GM12864 (cell line): ENCODE measurements at regions not wholly inside any gene's neighbourhood (a gene's known extent, or its start where the extent isn't known, plus 50 kb on each side); places are given as distances from the start of the nearest gene placed in this dataset.
"Not testable (repeated sequence)": the region's sequence is repeated elsewhere in the genome, so short reads cannot be mapped to it uniquely, and the experiment has no call there.

Experiments
- DNase-seq: peaks from one replicate; pipeline ENCODE4 v3.0.0-alpha.2; 2011; ENCODE audit warnings: low read depth
- H3K4me3 ChIP-seq: 2 replicates; pipeline ENCODE4 v1.5.1; 2011; ENCODE audit warnings: mild to moderate bottlenecking, low read depth, low read length, control low read depth
- TF ChIP-seq, protein P1 (sequence below): IDR thresholded peaks from 2 replicates; pipeline ENCODE4 v1.5.1; 2011; ENCODE audit warnings: low read depth, mild to moderate bottlenecking, moderate library complexity, low read length, control low read depth, inconsistent platforms; ENCODE audit errors: missing control alignments

DNA sequence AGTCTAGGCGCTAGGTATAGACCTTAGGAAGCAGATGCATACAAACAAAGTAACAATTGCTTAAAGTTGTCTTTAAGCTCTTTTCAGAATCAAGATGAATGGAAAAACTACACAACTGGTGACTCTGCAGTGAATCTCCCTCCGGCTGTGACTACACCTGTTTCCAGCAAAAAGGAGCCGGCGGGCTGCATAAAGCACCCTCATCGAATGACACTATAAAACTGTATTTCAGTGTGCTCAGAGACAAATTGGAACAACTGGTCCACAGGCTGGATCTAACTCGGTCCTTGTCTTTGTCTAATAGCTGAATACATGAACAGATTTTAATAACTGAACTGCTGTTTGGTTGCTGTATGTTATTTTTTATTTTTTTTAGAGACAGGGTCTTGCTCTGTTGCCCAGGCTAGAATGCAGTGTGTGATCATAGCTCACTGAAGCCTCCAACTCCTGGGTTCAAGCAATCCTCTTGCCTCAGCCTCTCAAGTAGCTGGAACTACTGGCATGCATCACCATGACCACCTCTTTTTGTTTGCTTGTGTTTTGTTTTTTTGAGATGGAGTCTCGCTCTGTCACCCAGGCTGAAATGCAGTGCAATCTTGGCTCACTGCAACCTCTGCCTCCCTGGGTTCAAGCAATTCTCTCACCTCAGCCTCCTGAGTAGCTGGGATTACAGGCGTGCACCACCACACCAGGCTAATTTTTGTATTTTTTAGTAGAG lies 64.2 kb upstream of the SVIL start:
- H3K4me3 ChIP-seq: no peak overlapping the region
- DNase-seq: no peak

DNA sequence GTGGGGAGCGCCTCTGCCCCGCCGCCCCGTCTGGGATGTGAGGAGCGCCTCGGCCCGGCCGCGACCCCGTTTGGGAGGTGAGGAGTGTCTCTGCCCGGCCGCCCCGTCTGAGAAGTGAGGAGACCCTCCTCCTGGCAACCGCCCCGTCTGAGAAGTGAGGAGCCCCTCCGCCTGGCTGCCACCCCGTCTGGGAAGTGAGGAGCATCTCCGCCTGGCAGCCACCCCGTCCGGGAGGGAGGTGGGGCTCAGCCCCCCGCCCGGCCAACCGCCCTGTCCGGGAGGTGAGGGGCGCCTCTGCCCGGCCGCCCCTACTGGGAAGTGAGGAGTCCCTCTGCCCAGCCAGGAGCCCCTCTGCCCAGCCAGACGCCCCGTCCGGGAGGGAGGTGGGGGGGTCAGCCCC lies 61.8 kb upstream of the SVIL start:
- not testable (repeated sequence) for H3K4me3 ChIP-seq

More for the DNA sequence above, 64.2 kb upstream of the SVIL start:
- TF ChIP-seq, protein P1, sequence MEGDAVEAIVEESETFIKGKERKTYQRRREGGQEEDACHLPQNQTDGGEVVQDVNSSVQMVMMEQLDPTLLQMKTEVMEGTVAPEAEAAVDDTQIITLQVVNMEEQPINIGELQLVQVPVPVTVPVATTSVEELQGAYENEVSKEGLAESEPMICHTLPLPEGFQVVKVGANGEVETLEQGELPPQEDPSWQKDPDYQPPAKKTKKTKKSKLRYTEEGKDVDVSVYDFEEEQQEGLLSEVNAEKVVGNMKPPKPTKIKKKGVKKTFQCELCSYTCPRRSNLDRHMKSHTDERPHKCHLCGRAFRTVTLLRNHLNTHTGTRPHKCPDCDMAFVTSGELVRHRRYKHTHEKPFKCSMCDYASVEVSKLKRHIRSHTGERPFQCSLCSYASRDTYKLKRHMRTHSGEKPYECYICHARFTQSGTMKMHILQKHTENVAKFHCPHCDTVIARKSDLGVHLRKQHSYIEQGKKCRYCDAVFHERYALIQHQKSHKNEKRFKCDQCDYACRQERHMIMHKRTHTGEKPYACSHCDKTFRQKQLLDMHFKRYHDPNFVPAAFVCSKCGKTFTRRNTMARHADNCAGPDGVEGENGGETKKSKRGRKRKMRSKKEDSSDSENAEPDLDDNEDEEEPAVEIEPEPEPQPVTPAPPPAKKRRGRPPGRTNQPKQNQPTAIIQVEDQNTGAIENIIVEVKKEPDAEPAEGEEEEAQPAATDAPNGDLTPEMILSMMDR: no peak

DNA sequence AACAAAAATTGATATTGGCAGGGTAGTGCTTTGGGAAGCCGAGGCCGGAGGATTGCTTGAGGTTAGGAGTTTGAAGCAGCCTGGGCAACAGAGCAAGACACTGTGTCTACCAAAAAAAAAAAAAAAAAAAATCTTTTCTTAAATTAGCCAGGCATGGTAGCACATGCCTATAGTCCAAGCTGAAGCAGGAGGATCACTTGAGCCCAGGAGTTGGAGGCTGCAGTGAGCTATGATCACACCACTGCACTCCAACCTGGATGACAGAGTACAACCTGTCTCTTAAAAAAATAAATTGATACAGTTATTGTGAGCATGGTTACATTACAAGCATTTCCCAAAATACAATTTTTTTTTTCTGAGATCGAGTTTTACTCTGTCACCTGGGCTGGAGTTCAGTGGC lies 59.4 kb upstream of the SVIL start:
- TF ChIP-seq, protein P1: no peak
- DNase-seq: no peak
- no peak overlapping the region for H3K4me3 ChIP-seq

More for the DNA sequence above, 61.8 kb upstream of the SVIL start:
- DNase-seq: not testable (repeated sequence)

DNA sequence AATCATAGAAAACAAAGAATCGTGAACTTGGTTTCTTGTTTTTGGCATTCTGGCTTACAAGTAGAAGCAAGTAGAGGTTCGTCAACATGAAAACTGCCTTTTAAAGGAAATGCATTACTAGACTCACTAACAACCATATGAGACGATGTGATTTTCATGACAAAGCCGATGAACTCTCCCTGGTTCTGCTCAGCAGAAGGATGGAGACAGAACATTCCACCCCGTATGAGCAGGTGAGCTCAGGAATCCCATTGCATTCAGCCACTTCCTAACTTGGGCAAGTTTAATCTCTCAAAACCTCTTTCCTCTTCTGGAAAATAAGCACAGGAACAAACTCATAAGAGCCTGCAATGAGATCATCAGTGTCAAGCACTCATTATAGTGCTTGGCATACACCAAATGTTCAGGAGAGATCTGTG lies 57.4 kb upstream of the SVIL start:
- no peak for DNase-seq
- no peak overlapping the region for H3K4me3 ChIP-seq
- TF ChIP-seq, protein P1: no peak

DNA sequence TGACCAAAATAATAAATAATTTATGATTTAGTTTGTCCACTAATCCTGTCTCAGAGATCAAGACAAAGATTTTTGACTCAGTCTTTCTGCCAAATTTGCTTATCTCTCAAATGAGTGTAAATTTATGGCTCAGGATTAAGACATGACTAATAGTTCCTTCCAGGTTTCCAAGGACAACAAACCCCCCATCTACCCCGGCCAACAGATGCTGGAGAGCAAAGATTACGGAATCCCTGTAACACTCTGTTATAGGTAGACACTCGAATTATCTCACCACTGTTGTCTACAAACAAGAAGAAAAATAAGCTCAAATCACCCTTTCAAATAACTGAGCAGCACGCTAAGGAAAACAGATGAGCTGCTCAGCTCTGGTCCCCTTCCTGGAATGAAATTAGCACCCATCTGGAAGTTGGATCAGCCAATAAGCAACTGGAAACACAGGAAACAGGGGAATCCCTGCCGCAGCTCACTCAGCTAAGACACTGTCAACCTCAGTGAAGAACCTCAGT lies 56.8 kb upstream of the SVIL start:
- TF ChIP-seq, protein P1: no peak
- no peak for DNase-seq
- H3K4me3 ChIP-seq: no peak overlapping the region

DNA sequence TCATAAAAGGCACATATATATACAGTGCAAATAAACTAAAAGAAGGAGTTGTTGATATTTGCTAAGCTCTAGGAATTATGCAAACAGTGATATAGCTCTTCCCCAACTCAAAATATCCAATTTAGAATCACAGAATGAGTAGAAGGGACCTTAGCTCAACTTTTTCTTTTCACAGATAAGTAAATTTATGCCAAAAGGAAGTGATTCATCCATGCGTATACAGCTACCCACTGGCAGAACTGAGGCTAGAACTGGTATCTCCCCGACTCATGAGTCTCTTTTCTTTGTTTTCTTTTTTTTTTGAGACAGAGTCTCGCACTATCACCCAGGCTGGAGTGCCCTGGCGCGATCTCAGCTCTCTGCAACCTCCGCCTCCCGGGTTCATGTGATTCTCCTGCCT lies 54.2 kb upstream of the SVIL start:
- DNase-seq: no peak
- H3K4me3 ChIP-seq: no peak overlapping the region
- TF ChIP-seq, protein P1: no peak

DNA sequence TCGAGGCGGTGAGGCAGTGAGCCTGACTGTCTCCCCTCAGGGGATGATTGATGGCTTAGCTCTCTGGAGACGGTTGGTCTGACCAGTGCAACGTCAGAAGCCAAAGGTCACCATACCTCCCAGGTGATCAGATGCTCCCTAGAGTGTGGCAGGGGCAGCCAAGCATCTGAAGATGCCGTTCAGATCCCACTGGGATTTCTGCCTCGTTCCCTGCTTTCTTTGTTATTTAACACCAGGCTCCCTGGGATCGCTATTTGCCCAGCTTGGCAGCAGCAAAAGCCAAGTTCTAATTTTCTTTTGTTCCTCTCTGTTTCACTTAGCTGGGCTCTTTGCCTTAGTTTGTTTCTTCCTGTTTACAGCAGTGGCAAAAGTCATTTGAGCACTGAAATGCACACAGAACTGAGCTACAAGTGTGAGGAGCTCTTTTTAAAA lies 53.5 kb upstream of the SVIL start:
- no peak for DNase-seq
- H3K4me3 ChIP-seq: no peak overlapping the region
- TF ChIP-seq, protein P1: no peak
